Smooth muscle cell of the brain vasculature (primary cell): ENCODE measurements at regions not wholly inside any gene's neighbourhood (a gene's known extent, or its start where the extent isn't known, plus 50 kb on each side); places are given as distances from the start of the nearest gene placed in this dataset.

Experiments
- DNase-seq: peaks from one replicate; pipeline ENCODE4 v3.0.0-alpha.2; 2012; ENCODE audit warnings: low read depth, low spot score

GRCh38 chrX:11053351-11053750 lies 57.8 kb upstream of the HCCS start:
- DNase-seq: no peak

- DNase-seq: no peak
These were observed 54.6 kb upstream of the HCCS start for GRCh38 chrX:11056322-11057176.

GRCh38 chrX:11059933-11060332 lies 51.2 kb upstream of the HCCS start:
- DNase-seq: no peak
